ENCODE measurements at regions not wholly inside any gene's neighbourhood (a gene's known extent, or its start where the extent isn't known, plus 50 kb on each side); places are given as distances from the start of the nearest gene placed in this dataset.
"Not testable (repeated sequence)": the region's sequence is repeated elsewhere in the genome, so short reads cannot be mapped to it uniquely, and the experiment has no call there.

DNA sequence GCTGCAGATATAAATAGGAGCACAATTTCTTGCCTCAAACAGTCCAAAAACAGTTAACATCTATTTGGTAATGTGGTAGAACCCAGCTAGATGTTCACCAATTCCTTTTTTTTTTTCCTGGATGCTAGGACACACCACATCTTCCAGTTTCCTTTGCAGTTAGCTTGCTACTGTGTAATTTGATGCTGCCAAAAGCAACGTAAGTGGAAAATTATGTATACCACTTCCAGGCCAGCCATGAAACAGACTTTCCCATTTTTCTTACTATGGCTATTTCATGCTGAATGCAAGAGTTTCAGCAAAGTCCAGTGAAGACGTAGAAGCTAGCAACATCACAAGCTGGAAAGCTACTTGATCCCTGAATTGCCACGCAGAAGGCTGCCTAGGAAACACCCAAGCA, 667.2 kb downstream of the TLE1 start:
- DNase-seq (ENCODE audit: low read depth in 2 of 2) = no peak

DNA sequence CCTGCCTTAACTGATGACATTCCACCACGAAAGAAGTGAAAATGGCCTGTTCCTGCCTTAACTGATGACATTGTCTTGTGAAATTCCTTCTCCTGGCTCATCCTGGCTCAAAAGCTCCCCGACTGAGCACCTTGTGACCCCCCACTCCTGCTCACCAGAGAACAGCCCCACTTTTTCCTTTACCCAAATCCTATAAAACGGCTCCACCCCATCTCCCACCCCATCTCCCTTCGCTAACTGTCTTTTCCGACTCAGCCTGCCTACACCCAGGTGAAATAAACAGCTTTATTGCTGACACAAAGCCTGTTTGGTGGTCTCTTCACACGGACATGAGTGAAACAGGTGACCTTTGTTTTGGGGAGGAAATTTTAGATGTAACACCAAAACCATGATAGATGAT, 674.4 kb downstream of the TLE1 start:
- DNase-seq (ENCODE audit: low read depth in 2 of 2) = not testable (repeated sequence)

DNA sequence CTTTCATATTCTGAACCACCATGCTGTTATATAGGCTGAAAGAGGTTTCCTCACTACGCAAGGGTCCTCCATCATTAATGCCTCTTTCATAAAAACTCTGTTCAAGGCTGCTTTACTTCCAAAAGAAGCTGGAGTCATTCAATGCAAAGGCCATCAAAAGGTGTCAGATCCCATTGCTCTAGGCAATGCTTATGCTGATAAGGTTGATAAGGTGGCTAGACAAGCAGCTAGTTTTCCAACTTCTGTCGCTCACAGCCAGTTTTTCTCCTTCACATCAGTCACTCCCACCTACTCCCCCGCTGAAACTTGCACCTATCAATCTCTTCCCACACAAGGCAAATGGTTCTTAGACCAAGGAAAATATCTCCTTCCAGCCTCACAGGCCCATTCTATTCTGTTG, 676.2 kb downstream of the TLE1 start:
- DNase-seq (ENCODE audit: low read depth in 2 of 2) = not testable (repeated sequence)

DNA sequence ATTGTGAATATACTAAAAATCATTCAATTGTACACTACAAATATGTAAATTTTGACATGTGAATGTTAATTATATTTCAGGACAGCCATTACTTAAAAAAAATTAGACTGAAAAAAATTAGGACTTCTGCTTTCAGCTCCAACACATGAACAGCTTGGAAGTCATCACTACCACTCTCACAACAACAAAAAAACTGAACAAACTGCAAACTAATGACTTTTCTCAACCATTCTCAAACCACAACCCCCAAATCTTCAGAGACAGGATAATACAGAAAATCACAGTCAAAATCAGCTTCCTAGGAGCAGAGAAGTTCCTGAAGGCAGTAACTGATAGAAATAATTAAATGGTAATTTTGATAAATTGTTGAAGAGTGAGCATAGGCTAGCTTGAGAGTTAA, 686.4 kb downstream of the TLE1 start:
- DNase-seq (ENCODE audit: low read depth in 2 of 2) = no peak

GRCh38 chr9:81002242-81002641, 687.1 kb downstream of the TLE1 start:
- DNase-seq (ENCODE audit: low read depth in 2 of 2) = no peak

DNA sequence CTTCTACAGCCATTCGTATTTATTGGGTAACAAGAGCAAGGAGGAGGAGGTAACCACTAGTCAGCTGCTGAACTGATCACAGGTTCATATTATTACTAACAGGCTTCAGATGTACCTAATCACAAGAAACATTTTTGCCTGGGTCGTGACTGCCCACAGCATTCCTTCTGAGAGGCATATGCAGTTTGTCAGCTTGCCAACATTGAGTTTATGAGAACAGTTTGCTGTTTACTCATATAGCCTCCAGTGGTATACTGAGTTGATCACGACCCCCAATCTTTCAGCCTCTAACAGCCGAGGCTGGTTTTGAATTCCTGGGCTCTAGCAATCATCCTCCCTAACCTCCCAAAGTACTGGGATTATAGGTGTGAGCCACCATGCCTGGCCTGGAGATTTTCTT, 693.6 kb downstream of the TLE1 start:
- DNase-seq (ENCODE audit: low read depth in 2 of 2) = no peak

DNA sequence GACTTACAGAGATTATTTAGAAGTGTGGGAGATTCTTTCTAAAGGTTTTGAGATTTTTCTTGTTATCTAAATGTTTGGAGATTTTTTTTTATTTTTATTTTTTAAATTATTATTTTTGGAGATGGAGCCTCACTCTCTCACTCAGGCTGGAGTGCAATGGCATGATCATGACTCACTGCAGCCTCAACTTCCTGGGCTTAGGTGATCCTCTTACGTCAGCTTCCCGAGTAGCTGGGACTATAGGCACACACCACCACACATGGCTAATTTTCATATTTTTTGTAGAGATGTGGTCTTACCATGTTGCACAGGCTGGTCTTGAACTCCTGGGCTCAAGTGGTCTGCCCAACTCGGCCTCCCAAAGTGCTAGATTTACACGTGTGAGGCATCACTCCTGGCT, 694.5 kb downstream of the TLE1 start:
- DNase-seq (ENCODE audit: low read depth in 2 of 2) = no peak

GRCh38 chr9:80985595-80985994, 703.8 kb downstream of the TLE1 start:
- DNase-seq (ENCODE audit: low read depth in 2 of 2) = not testable (repeated sequence)

DNA sequence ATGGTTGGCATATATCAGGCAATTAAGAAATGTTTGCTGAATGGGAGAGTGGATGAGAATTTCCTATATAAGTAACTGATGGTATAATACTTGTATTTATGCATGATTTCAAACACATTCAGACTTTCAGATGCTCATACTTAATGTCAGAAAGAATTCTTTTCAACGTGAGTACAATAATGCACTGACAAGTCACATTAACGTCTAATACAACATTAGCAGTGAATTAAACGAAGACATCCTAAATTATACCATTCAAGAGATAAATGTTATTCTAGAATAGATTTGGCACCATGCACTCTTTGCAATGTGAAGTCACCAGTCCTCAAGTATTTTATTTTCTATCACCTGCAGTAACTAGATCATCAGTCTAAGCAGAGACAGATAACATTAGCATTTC, 712.9 kb downstream of the TLE1 start:
- DNase-seq (ENCODE audit: low read depth in 2 of 2) = no peak

DNA sequence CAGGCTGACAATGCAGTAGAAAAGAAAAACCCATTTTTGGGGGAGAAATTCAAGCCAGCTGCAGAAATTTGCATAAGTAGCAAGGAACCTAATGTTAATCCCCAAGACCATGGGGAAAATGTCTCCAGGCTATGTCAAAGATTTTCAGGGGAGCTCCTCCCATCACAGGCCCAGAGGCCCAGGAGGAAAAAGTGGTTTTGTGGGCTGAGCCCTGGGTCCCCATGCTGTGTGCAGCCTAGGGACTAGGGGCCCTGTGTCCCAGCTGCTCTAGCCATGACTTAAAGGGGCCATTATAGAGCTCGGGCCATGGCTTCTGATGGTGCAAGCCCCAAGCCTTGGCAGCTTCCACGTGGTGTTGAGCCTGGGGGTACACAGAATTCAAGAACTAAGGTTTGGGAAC, 719.0 kb downstream of the TLE1 start:
- DNase-seq (ENCODE audit: low read depth in 2 of 2) = not testable (repeated sequence)

GRCh38 chr9:80968611-80969010, 720.7 kb downstream of the TLE1 start:
- no peak for DNase-seq (ENCODE audit: low read depth in 2 of 2)

GRCh38 chr9:80964914-80965313, 724.4 kb downstream of the TLE1 start:
- DNase-seq (ENCODE audit: low read depth in 2 of 2) = no peak

- no peak for DNase-seq (ENCODE audit: low read depth in 2 of 2)
Observed at GRCh38 chr9:80964374-80964773, 725.0 kb downstream of the TLE1 start.

DNA sequence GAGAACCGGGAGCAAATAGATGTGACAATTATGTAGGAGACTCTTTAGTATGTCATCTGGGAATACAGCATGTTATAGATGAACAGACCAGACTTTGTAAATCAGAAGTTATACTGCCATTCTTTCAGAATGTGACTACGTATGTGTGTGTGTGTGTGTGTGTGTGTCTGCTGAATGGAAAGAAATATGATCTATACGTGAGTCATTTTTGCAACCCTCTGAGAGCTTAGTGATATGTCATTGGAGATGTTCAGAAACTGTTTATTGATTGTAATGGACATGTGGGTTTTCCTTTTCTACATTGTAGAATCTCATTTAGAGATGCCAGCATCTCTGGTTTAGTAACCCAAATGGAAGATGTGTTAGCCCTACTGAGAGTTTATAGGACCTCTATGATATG, 731.5 kb downstream of the TLE1 start:
- no peak for DNase-seq (ENCODE audit: low read depth in 2 of 2)

DNA sequence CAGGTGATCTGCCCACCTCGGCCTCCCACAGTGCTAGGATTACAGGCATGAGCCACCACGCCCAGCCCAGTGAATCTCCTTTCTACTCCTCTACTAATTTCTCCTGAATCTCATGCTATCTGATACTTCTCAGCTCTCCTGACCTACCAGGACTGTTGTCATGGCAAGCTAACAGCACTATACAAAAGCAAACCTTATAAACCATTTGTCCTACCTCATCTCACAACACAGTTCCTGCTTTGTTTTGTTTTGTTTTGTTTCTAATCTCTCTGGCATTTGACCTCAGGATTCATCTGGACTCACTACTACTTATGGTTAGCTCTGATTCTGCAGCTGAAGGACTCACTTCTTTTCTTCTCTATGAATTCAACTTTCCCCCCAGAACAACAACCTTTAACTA, 734.8 kb downstream of the TLE1 start:
- no peak for DNase-seq (ENCODE audit: low read depth in 2 of 2)

GRCh38 chr9:80952363-80952922, 736.9 kb downstream of the TLE1 start:
- no peak for DNase-seq (ENCODE audit: low read depth in 2 of 2)

DNA sequence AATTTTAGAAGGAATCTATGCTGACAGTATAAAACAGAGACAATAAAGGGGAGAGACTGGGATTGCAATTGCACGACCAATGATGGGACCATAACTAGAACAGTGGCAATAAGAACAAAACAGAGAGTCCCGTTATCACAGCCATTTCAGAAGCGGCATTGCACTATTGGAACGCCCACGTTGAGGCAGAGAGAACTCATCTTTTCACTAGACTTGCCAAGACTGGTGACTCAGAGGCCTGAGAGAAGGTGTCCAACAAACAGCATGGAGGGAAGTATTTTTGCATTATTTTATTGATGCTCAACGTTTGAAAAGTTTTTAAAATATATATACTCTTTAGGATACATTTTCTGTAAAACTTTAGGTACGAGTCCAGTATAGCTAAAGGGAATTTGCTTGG, 737.7 kb downstream of the TLE1 start:
- no peak for DNase-seq (ENCODE audit: low read depth in 2 of 2)

DNA sequence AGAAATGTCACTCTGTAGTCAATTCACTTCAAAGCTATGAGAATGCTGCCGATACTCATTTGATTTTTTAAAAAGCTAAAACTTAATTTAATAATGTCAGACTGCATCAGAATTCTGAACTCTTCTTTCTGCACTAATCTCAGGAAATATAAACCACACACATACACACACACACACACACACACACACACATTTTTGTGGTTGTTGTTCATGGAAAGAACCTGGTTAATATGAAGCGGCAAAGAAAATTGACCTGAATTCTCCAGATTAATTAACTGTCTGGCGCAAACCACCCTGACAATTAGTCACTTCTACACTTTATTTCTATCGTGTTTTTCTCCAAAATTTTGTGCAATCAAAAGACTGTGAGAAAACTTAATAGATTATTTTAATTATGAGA, 740.5 kb downstream of the TLE1 start:
- DNase-seq (ENCODE audit: low read depth in 2 of 2) = no peak

GRCh38 chr9:80948066-80948465, 741.3 kb downstream of the TLE1 start:
- DNase-seq (ENCODE audit: low read depth in 2 of 2) = no peak

- no peak for DNase-seq (ENCODE audit: low read depth in 2 of 2)
Observed at GRCh38 chr9:80946496-80947170, 742.7 kb downstream of the TLE1 start.

DNA sequence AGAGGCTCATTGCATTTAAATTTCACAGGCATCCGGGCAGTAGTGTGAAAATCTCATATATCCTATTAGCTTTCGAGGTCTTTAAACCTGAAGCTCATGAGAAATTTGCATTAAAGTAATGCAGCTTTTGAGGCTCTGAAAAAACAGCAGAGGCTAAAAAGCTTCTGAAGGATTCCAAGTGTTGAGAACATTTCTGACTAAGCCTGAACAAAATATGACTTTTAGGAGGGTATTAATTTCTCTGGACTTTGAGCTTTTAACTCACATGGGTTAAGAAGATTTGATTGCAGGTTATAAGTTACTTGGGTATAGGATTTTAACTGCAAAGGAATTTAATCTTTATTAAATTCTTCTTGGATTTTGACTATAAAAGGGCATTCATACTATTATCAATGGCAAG, 743.9 kb downstream of the TLE1 start:
- DNase-seq (ENCODE audit: low read depth in 2 of 2) = no peak

DNA sequence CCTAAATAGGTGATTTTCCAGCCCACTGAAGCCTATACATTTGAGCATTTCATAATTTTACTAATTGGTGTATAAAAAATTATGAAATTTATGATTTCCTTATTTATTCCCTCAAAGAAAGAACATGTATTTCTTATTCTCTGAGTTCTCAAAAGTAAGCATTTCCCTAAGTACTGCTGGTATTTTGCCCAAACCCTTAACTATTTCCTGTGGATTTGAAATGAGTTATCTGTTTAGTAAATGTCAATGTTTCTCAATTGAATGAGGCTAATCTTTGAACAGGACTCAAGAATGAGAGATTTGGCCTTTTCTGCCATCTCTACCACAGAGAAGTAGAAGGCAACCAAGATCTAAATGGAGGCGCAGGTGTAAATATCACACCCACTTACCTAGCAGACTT, 751.7 kb downstream of the TLE1 start:
- DNase-seq (ENCODE audit: low read depth in 2 of 2) = no peak

DNA sequence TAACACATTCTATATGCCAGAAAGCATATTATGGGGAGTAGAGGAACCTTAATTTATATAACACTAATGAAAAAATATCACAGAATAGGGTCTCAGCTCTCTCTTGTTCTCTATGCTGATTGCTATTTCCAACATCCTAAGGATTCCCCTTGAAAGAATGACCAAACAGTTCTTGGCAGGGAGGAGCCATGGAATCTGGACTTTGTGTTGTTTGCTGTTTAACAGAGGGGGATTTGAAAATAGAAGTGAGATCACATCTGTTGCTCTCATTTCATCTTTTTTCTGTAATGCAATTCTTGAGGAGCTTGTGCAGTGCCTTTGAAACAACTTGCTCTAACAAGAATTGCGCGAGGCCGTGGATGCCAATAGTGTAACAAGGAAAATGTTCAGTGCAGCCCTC, 755.3 kb downstream of the TLE1 start:
- no peak for DNase-seq (ENCODE audit: low read depth in 2 of 2)

Data from stimulated activated CD4-positive, alpha-beta T cell treated with anti-CD3 and anti-CD28 coated beads, Interleukin-1b, Interleukin-23, amount 100 ng/mL, for 4 hours (primary cell).